Astrocyte (in vitro differentiated cells and primary cell): ENCODE measurements at regions not wholly inside any gene's neighbourhood (a gene's known extent, or its start where the extent isn't known, plus 50 kb on each side); places are given as distances from the start of the nearest gene placed in this dataset.

ENCODE experiments used
- CTCF ChIP-seq: IDR thresholded peaks from 2 replicates; pipeline ENCODE4 v1.5.1; 2011; ENCODE audit warnings: low read depth, mild to moderate bottlenecking, inconsistent platforms, low read length, moderate library complexity; ENCODE audit not compliant: insufficient read depth
- EZH2 ChIP-seq: IDR thresholded peaks from 2 replicates; pipeline ENCODE4 v1.6.1; 2012; ENCODE audit warnings: mild to moderate bottlenecking, low read length, inconsistent platforms; ENCODE audit not compliant: insufficient read depth

- TF ChIP-seq CTCF (no peak), EZH2 (no peak)
Measured at GRCh38 chr10:78959924-78960285, 108.9 kb upstream of the ZMIZ1 start.
